Hepatocyte (in vitro differentiated cells): ENCODE measurements at regions not wholly inside any gene's neighbourhood (a gene's known extent, or its start where the extent isn't known, plus 50 kb on each side); places are given as distances from the start of the nearest gene placed in this dataset.

ENCODE experiments used
- CTCF ChIP-seq: fragments of 200-600 bp; sonication (generic); IDR thresholded peaks from 2 replicates; pipeline ENCODE4 v1.5.1; 2016; ENCODE audit warnings: antibody characterized with exemption, mild to moderate bottlenecking; ENCODE audit not compliant: poor library complexity
- EZH2 ChIP-seq: fragments of 200-600 bp; sonication (generic); IDR thresholded peaks from 2 replicates; pipeline ENCODE4 v1.6.1; 2016; ENCODE audit warnings: antibody characterized with exemption, mild to moderate bottlenecking, borderline replicate concordance

DNA sequence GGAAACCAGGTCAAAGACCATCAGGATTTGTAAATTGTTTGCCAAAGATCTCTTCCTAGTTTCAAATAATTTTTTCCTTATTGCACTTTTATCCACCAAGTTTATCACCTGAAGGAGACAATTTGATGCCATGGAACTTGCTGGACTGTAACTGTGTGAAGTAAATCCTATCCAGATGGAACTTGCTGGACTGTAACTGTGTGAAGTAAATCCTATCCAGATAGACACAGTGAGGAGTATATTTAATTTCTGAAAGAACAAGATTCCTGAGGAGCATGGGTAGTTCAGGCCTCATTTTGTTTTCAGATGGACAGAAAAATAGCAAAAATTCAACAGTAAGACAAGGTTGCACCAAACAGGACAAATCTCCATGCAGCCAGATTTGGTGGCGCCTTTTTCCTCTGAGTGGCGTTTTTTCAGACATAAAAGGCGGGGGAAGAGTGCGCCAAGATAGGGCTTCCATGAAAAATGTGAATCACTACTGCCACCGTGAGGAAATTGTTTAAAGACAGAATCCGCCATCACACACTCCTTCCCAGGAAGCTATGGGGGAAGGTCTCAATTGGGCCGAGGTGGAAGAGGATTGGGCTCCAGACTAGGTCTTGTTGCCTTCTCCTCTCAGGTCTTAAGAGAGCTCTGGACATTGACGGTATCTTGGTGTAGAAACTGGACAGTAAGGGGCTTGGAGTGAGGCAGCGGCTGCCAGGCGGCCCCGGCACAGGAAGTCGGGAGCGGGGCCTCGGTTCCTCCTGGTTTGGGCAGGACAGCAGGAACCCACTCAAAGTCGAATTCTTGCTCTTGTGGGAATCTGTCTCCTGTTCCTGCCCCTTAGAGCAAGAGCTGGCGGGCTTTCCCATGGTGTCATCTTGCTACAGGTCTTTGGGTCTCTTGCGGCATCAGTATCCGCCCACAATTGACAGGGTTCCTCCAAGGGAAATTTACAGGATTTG lies 234.7 kb downstream of the OR13H1 start:
- TF ChIP-seq CTCF (no peak), EZH2 (no peak)
